KMS-11 (cell line): ENCODE measurements at regions not wholly inside any gene's neighbourhood (a gene's known extent, or its start where the extent isn't known, plus 50 kb on each side); places are given as distances from the start of the nearest gene placed in this dataset.
"Not testable (repeated sequence)": the region's sequence is repeated elsewhere in the genome, so short reads cannot be mapped to it uniquely, and the experiment has no call there.

Experiments
- H2AFZ ChIP-seq: fragments of 200-600 bp; sonication (generic); 2 replicates; pipeline ENCODE4 v1.6.1; 2016; ENCODE audit warnings: antibody characterized with exemption, mixed run types, low read depth
- H3K27ac ChIP-seq: fragments of 200-600 bp; sonication (generic); 2 replicates; pipeline ENCODE4 v1.6.1; 2016; ENCODE audit warnings: mild to moderate bottlenecking, mixed run types
- H3K27me3 ChIP-seq: fragments of 200-600 bp; sonication (generic); 2 replicates; pipeline ENCODE4 v1.6.1; 2017; ENCODE audit warnings: mild to moderate bottlenecking, low read depth, mixed run types, moderate library complexity; ENCODE audit not compliant: insufficient read depth
- H3K36me3 ChIP-seq: fragments of 200-600 bp; sonication (generic); 2 replicates; pipeline ENCODE4 v1.6.1; 2017; ENCODE audit warnings: mild to moderate bottlenecking, mixed run types; ENCODE audit not compliant: insufficient read depth
- H3K4me1 ChIP-seq: fragments of 200-600 bp; sonication (generic); 2 replicates; pipeline ENCODE4 v1.6.1; 2016; ENCODE audit warnings: mild to moderate bottlenecking, low read depth, mixed run types; ENCODE audit not compliant: poor library complexity, severe bottlenecking
- H3K4me2 ChIP-seq: fragments of 200-600 bp; sonication (generic); 2 replicates; pipeline ENCODE4 v1.7.0; 2016; ENCODE audit warnings: mild to moderate bottlenecking, mixed run types
- H3K4me3 ChIP-seq: fragments of 200-600 bp; sonication (generic); IDR thresholded peaks from 2 replicates; pipeline ENCODE4 v1.6.1; 2017; ENCODE audit warnings: low read depth, low read length, mixed read lengths; ENCODE audit not compliant: insufficient read depth
- H3K79me2 ChIP-seq: fragments of 200-600 bp; sonication (generic); 2 replicates; pipeline ENCODE4 v1.6.1; 2016; ENCODE audit warnings: low read depth, mixed run types; ENCODE audit not compliant: insufficient read depth
- H3K9ac ChIP-seq: fragments of 200-600 bp; sonication (generic); 2 replicates; pipeline ENCODE4 v1.6.1; 2016; ENCODE audit warnings: mild to moderate bottlenecking, mixed run types
- H4K20me1 ChIP-seq: fragments of 200-600 bp; sonication (generic); 2 replicates; pipeline ENCODE4 v1.6.1; 2016; ENCODE audit warnings: mild to moderate bottlenecking, mixed run types; ENCODE audit not compliant: insufficient read depth
- TF ChIP-seq, protein P1 (sequence below): fragments of 200-600 bp; sonication (generic); conservative IDR thresholded peaks from 2 replicates; pipeline ENCODE4 v1.6.1; 2017; ENCODE audit warnings: low read depth, mild to moderate bottlenecking, antibody characterized with exemption, low read length, moderate library complexity, mixed read lengths

DNA sequence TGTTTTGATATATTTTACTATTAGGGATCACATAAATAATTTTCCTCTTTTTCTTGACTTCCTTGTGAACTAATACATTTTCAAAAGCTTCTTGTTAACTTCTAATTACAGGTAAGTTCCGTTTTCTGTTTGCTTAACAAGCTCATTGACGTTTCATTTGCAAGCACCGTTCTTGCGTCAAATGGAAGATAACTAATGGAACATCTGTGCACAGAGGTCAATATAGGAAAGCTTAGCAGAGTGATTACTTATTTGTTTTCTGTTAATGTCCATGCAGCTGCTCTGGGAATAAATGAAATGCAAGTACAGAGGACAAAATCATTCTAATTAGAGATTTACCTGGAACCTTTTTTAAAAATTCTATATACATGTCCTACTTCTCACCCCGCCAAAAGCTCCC, 115.5 kb upstream of the C2CD4B start:
- Histone ChIP-seq H3K36me3 (no peaks in the 10 kb centered on the region), H4K20me1 (no peaks in the 10 kb centered on the region), H2AFZ (no peak overlapping the region), H3K4me1 (no peaks in the 10 kb centered on the region), H3K27me3 (no peaks in the 10 kb centered on the region), H3K4me2 (no peak overlapping the region), H3K79me2 (no peaks in the 10 kb centered on the region), H3K27ac (no peak overlapping the region), H3K4me3 (no peak overlapping the region), H3K9ac (no peak overlapping the region)
- TF ChIP-seq, protein P1, sequence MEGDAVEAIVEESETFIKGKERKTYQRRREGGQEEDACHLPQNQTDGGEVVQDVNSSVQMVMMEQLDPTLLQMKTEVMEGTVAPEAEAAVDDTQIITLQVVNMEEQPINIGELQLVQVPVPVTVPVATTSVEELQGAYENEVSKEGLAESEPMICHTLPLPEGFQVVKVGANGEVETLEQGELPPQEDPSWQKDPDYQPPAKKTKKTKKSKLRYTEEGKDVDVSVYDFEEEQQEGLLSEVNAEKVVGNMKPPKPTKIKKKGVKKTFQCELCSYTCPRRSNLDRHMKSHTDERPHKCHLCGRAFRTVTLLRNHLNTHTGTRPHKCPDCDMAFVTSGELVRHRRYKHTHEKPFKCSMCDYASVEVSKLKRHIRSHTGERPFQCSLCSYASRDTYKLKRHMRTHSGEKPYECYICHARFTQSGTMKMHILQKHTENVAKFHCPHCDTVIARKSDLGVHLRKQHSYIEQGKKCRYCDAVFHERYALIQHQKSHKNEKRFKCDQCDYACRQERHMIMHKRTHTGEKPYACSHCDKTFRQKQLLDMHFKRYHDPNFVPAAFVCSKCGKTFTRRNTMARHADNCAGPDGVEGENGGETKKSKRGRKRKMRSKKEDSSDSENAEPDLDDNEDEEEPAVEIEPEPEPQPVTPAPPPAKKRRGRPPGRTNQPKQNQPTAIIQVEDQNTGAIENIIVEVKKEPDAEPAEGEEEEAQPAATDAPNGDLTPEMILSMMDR = no peak

DNA sequence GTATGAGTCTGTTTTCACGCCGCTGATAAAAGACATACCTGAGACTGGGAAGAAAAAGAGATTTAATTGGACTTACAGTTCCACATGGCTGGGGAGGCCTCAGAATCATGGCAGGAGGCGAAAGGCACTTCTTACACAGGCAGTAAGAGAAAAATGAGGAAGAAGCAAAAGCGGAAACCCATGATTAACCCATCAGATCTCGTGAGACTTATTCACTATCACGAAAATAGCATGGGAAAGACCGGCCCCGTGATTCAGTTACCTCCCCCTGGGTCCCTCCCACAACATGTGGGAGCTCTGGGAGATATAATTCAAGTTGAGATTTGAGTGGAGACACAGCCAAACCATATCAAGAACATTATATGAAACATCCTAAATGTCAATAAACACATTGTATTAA, 116.7 kb upstream of the C2CD4B start:
- not testable (repeated sequence) for H3K36me3 ChIP-seq, H3K9ac ChIP-seq, H3K4me1 ChIP-seq, H3K79me2 ChIP-seq, H3K27me3 ChIP-seq, H2AFZ ChIP-seq, H3K4me3 ChIP-seq, H3K27ac ChIP-seq, H4K20me1 ChIP-seq, H3K4me2 ChIP-seq

DNA sequence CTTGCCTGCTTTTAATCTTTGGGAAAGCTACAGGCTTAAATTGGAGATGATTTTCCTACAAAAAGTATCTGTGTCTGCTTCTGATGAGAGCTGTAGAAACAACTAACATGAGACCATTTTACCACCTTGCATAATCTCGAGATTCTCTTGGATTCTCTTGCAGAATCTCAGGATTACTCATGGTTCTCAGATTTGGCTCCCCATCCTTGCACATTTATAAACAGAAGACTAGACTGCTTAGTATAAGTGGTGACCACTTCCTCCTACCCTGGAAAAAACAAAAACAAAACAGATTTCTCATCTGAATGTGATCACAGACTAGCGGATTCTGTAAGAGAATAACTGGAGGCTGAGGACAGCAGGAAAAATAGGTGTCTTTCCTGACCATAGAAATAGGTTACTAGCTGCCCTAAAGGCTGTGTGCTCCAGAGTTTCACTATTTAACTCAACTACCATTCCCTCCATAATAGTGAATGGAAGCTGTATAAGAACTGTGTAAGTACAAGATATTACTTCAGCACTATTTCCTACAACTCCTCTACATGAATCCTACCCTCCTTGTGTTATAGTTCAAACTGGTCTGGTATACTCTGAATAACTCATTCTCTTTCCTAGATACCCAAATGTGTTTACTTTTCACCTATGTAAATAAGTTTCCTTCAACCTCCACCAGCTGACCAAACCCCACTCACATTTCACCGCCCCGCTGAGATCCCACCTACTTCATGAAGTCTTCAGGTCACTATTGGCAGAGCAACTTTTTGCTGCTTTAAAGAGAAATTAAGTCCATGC, 122.2 kb upstream of the C2CD4B start:
- Histone ChIP-seq H3K79me2 (no peaks in the 10 kb centered on the region), H2AFZ (no peak overlapping the region), H3K27me3 (no peaks in the 10 kb centered on the region), H3K9ac (no peak overlapping the region), H3K27ac (no peak overlapping the region), H3K4me3 (no peak overlapping the region), H4K20me1 (no peaks in the 10 kb centered on the region), H3K4me2 (no peak overlapping the region), H3K36me3 (no peaks in the 10 kb centered on the region), H3K4me1 (no peaks in the 10 kb centered on the region)
- TF ChIP-seq, protein P1 = no peak

DNA sequence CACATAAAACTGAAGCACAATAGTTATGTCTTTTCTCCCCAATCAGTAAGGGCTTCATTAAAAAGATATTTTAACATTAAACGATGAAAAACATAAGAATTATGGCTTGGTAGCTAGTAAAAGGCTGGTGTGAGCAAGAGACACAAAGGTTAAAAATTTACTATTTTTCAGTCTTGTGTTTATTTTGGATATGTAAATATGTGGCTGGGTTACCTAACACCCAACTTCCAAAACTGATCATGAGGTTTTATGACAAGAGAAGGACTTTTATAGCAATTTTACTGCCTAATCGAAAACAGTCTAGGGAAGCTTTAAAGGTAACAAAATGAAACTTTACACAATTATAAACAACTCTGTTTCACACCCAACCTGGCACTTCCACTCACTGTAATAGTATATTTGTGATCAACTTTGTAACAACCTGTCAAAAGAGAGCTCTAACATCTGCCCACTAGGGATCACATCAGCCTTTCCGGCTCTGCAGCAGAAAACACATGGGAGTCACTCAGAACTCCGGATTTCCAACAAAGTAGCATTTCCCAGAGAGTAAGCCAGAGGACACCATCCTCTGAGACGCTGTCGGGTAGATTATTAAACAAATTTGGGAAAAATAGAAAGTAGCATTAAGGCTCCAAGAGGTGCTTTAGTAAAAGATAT, 123.4 kb upstream of the C2CD4B start:
- Histone ChIP-seq H3K4me2 (no peak overlapping the region), H3K4me1 (no peaks in the 10 kb centered on the region), H3K9ac (no peak overlapping the region), H3K4me3 (no peak overlapping the region), H3K27ac (no peak overlapping the region), H3K36me3 (no peaks in the 10 kb centered on the region), H3K79me2 (no peaks in the 10 kb centered on the region), H3K27me3 (no peaks in the 10 kb centered on the region), H2AFZ (no peak overlapping the region), H4K20me1 (no peaks in the 10 kb centered on the region)
- TF ChIP-seq, protein P1 = no peak

DNA sequence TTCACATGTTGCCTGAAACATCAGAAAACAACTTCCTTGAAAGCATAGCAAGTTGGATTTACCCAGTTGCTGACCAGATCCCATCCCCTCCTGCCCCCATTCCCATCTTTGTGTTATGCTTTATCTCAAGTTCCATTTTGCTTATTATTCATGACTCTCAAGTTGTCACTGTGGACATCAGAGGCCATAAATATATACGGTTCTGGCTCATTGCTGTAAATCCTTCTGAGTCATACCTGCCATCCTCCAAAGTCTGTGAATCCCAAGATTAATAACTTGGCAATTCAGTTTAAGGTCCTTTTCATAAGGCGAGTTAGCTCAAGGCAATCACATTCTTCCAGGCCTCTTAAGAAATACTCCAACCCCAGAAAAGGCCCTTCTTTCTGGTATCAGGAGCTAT, 126.2 kb upstream of the C2CD4B start:
- no peak overlapping the region for H3K4me3 ChIP-seq
- H3K27me3 ChIP-seq = no peaks in the 10 kb centered on the region
- TF ChIP-seq, protein P1 = no peak
- H3K27ac ChIP-seq = no peak overlapping the region
- H3K4me1 ChIP-seq = no peaks in the 10 kb centered on the region
- H3K9ac ChIP-seq = no peak overlapping the region
- H4K20me1 ChIP-seq = no peaks in the 10 kb centered on the region
- H3K36me3 ChIP-seq = no peaks in the 10 kb centered on the region
- no peak overlapping the region for H3K4me2 ChIP-seq
- no peak overlapping the region for H2AFZ ChIP-seq
- no peaks in the 10 kb centered on the region for H3K79me2 ChIP-seq
